ENCODE measurements at regions not wholly inside any gene's neighbourhood (a gene's known extent, or its start where the extent isn't known, plus 50 kb on each side); places are given as distances from the start of the nearest gene placed in this dataset.
"Not testable (repeated sequence)": the region's sequence is repeated elsewhere in the genome, so short reads cannot be mapped to it uniquely, and the experiment has no call there.

- Mint-ChIP-seq H3K4me1 (ENCODE audit: low read depth) (no peaks in the 10 kb centered on the region), H3K27me3 (peaks cover 8% of the 10 kb centered on the region), H3K27ac (no peak overlapping the region), H3K4me3 (no peak overlapping the region), H3K36me3 (ENCODE audit: low read depth) (no peaks in the 10 kb centered on the region), H3K9me3 (no peaks in the 10 kb centered on the region)
Observed at GRCh38 chr13:72620874-72621273, 106.6 kb downstream of the MZT1 start.

DNA sequence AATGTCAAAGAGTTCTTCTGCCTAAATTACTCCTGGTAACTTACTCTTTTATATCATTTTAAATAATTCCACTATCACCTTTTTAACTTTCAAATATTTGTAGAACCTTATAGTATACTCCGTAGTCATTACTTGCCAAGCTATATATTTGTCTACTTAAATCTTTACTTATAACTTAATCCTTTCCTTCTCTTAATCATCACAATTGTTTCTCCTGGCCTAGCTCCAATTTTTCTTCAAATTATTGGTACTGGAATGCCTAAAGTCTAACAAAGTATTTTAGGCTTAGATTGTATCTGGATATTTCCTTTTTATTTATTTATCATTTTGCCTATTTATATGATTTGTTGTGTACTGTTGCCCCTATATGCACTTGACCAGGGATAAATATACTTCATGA is 109.5 kb downstream of the MZT1 start:
- Mint-ChIP-seq H3K9me3 (no peaks in the 10 kb centered on the region), H3K4me1 (ENCODE audit: low read depth) (no peaks in the 10 kb centered on the region), H3K36me3 (ENCODE audit: low read depth) (no peaks in the 10 kb centered on the region)

GRCh38 chr13:72617186-72617585 is 110.2 kb downstream of the MZT1 start:
- Mint-ChIP-seq H3K4me3 (no peak overlapping the region), H3K4me1 (ENCODE audit: low read depth) (no peaks in the 10 kb centered on the region), H3K36me3 (ENCODE audit: low read depth) (no peaks in the 10 kb centered on the region), H3K27ac (no peak overlapping the region), H3K27me3 (no peaks in the 10 kb centered on the region), H3K9me3 (no peaks in the 10 kb centered on the region)

More for the DNA sequence above, 109.5 kb downstream of the MZT1 start:
- Mint-ChIP-seq H3K27me3 (peaks cover under 1% of the 10 kb centered on the region), H3K27ac (no peak overlapping the region), H3K4me3 (no peak overlapping the region)

DNA sequence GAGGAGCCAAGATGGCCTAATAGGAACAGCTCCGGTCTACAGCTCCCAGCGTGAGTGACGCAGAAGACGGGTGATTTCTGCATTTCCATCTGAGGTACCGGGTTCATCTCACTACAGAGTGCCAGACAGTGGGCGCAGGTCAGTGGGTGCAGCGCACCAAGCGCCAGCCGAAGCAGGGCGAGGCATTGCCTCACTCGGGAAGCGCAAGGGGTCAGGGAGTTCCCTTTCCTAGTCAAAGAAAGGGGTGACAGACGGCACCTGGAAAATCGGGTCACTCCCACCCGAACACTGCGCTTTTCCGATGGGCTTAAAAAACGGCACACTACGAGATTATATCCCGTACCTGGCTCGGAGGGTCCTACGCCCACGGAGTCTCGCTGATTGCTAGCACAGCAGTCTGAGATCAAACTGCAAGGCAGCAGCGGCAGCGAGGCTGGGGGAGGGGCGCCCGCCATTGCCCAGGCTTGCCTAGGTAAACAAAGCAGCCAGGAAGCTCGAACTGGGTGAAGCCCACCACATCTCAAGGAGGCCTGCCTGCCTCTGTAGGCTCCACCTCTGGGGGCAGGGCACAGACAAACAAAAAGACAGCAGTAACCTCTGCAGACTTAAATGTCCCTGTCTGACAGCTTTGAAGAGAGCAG is 117.1 kb downstream of the MZT1 start:
- not testable (repeated sequence) for H3K27ac Mint-ChIP-seq; H3K9me3 Mint-ChIP-seq; H3K4me1 Mint-ChIP-seq (ENCODE audit: low read depth); H3K27me3 Mint-ChIP-seq; H3K36me3 Mint-ChIP-seq (ENCODE audit: low read depth); H3K4me3 Mint-ChIP-seq

GRCh38 chr13:72599178-72599743 is 128.2 kb downstream of the MZT1 start:
- H3K36me3 Mint-ChIP-seq (ENCODE audit: low read depth) = no peaks in the 10 kb centered on the region
- H3K9me3 Mint-ChIP-seq = no peaks in the 10 kb centered on the region
- no peaks in the 10 kb centered on the region for H3K4me1 Mint-ChIP-seq (ENCODE audit: low read depth)
- no peak overlapping the region for H3K27ac Mint-ChIP-seq
- H3K4me3 Mint-ChIP-seq = no peak overlapping the region
- peaks cover 3% of the 10 kb centered on the region for H3K27me3 Mint-ChIP-seq

DNA sequence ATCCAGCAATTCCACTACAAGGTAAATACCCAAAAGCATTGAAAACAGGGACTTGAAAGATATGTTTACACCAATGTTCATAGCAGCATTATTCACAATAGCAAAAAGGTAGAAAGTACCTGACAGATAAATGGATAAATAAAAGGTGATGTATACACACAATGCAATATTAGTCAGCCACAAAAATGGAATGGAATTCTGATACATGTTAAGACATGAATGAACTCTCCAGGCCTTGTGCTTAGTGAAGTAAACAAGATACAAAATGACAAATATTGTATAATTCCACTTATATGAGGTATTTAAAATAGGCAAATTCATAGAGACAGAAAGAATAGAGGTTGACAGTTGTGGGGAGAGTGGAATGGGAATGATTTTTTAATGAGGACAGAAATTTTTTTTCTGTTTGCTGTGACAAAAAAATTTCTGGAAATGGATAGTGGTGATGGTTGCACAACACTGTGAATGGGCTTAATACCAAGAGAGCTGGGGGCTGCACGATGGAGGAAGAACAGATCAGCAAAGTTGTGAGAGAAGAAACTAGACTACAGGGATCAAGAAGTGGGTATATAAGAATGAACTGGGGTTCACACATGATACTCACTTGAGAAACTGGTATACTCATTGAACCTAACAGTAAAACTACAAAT is 137.2 kb downstream of the MZT1 start:
- no peaks in the 10 kb centered on the region for H3K4me1 Mint-ChIP-seq (ENCODE audit: low read depth)
- no peak overlapping the region for H3K27ac Mint-ChIP-seq
- peaks cover 5% of the 10 kb centered on the region for H3K27me3 Mint-ChIP-seq
- peaks cover 9% of the 10 kb centered on the region for H3K9me3 Mint-ChIP-seq
- no peaks in the 10 kb centered on the region for H3K36me3 Mint-ChIP-seq (ENCODE audit: low read depth)
- H3K4me3 Mint-ChIP-seq = no peak overlapping the region

DNA sequence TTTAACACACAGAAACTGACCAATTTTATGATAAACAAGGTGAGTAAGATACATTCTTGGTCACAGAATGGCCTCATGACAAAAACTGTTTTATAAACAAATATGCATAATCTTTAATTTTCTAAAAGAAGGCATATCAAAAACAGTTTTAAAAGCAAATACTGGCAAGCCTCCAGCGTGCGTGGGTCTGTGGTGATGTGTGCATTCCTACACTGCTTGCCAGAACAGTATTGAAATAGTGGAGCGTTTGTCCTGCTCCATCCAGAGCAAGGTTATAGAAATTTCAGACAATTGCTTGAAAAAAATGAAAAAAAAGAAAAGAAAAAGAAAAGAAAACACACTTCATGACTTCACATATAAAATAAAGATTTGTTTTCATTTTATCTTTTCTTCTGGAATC is 140.9 kb downstream of the MZT1 start:
- H3K27me3 Mint-ChIP-seq = peaks cover 6% of the 10 kb centered on the region
- H3K4me1 Mint-ChIP-seq (ENCODE audit: low read depth) = no peaks in the 10 kb centered on the region
- H3K4me3 Mint-ChIP-seq = no peak overlapping the region
- H3K36me3 Mint-ChIP-seq (ENCODE audit: low read depth) = no peaks in the 10 kb centered on the region
- peaks cover 10% of the 10 kb centered on the region for H3K9me3 Mint-ChIP-seq
- H3K27ac Mint-ChIP-seq = no peak overlapping the region

DNA sequence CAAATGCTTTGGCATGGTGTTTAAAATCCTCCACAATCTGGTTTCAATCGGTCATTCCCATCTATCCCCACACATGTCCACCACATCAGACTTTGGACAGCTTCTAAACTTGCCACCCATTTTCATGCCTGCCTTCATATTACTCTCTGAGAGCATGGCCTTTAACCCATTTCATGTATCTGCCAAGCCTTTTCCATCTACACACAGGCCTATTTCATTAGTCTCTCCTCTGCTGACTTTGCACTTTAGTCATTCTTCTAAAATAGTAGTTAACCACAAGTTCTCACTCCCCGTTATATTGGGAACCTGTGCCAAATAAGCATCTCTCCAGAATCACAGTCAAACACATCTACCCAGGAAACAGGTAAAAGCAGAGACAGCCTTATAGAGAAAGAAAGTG is 142.2 kb downstream of the MZT1 start:
- no peak overlapping the region for H3K4me3 Mint-ChIP-seq
- no peaks in the 10 kb centered on the region for H3K36me3 Mint-ChIP-seq (ENCODE audit: low read depth)
- H3K9me3 Mint-ChIP-seq = peaks cover 6% of the 10 kb centered on the region
- no peaks in the 10 kb centered on the region for H3K4me1 Mint-ChIP-seq (ENCODE audit: low read depth)
- no peak overlapping the region for H3K27ac Mint-ChIP-seq
- peaks cover 6% of the 10 kb centered on the region for H3K27me3 Mint-ChIP-seq

GRCh38 chr13:72571191-72571590 is 156.2 kb downstream of the MZT1 start:
- Mint-ChIP-seq H3K9me3 (peaks cover 18% of the 10 kb centered on the region), H3K27me3 (no peaks in the 10 kb centered on the region), H3K4me3 (no peak overlapping the region), H3K36me3 (ENCODE audit: low read depth) (no peaks in the 10 kb centered on the region), H3K27ac (no peak overlapping the region), H3K4me1 (ENCODE audit: low read depth) (no peaks in the 10 kb centered on the region)

DNA sequence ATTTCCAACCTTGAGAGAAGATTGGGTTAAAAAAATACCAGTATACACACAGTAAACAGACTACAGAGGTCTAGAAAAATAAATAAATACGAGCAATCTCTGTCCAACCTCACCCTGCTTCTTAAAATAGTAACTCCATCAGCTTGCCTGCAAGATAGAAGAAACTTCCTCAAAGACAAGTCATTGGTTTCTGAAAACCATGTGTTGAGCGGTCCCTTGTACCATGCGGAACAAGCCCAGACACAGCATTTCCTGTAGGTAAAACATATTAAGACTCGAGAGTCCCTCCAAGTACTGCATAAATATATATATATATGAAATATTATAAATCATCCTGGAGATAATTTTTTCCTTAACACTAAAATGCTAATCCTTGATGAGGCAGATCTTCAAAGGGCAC is 157.4 kb downstream of the MZT1 start:
- Mint-ChIP-seq H3K4me1 (ENCODE audit: low read depth) (no peaks in the 10 kb centered on the region), H3K27me3 (no peaks in the 10 kb centered on the region), H3K4me3 (no peak overlapping the region), H3K9me3 (peaks cover 9% of the 10 kb centered on the region), H3K27ac (no peak overlapping the region), H3K36me3 (ENCODE audit: low read depth) (no peaks in the 10 kb centered on the region)

- H3K9me3 Mint-ChIP-seq = no peaks in the 10 kb centered on the region
- no peaks in the 10 kb centered on the region for H3K27me3 Mint-ChIP-seq
- no peak overlapping the region for H3K27ac Mint-ChIP-seq
- no peak overlapping the region for H3K4me3 Mint-ChIP-seq
- no peaks in the 10 kb centered on the region for H3K36me3 Mint-ChIP-seq (ENCODE audit: low read depth)
- H3K4me1 Mint-ChIP-seq (ENCODE audit: low read depth) = no peaks in the 10 kb centered on the region
Observed at GRCh38 chr13:72567566-72567965, 159.9 kb downstream of the MZT1 start.

DNA sequence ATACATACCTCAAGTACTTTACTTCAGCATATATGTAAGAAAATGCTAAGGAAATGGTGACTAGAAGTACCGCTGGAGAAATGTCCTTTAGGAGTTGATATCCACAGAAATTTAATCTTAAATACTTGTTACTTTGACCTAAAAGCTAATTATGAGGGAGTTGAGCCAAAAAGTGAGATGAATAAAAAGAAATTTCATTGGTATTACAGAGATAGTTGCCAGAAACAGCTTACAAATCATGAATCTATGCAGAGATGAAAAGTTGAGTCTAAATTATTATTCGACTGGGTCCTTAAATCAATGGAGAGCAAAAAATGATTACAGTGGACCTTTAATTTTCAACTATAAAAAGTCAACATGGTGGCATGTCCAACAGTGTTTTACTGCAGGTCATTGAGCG is 160.9 kb downstream of the MZT1 start:
- Mint-ChIP-seq H3K4me1 (ENCODE audit: low read depth) (no peaks in the 10 kb centered on the region), H3K36me3 (ENCODE audit: low read depth) (no peaks in the 10 kb centered on the region), H3K4me3 (no peak overlapping the region), H3K27me3 (no peaks in the 10 kb centered on the region), H3K27ac (no peak overlapping the region), H3K9me3 (no peaks in the 10 kb centered on the region)

- no peaks in the 10 kb centered on the region for H3K36me3 Mint-ChIP-seq (ENCODE audit: low read depth)
- no peaks in the 10 kb centered on the region for H3K9me3 Mint-ChIP-seq
- no peaks in the 10 kb centered on the region for H3K4me1 Mint-ChIP-seq (ENCODE audit: low read depth)
- no peak overlapping the region for H3K4me3 Mint-ChIP-seq
- H3K27ac Mint-ChIP-seq = no peak overlapping the region
- no peaks in the 10 kb centered on the region for H3K27me3 Mint-ChIP-seq
Observed at GRCh38 chr13:72565893-72566292, 161.5 kb downstream of the MZT1 start.

- Mint-ChIP-seq H3K27ac (no peak overlapping the region), H3K36me3 (ENCODE audit: low read depth) (no peaks in the 10 kb centered on the region), H3K4me3 (no peak overlapping the region), H3K27me3 (no peaks in the 10 kb centered on the region), H3K4me1 (ENCODE audit: low read depth) (no peaks in the 10 kb centered on the region), H3K9me3 (no peaks in the 10 kb centered on the region)
Observed at GRCh38 chr13:72562686-72563085, 164.7 kb downstream of the MZT1 start.

GRCh38 chr13:72561791-72562190 is 165.6 kb downstream of the MZT1 start:
- no peak overlapping the region for H3K27ac Mint-ChIP-seq
- no peaks in the 10 kb centered on the region for H3K27me3 Mint-ChIP-seq
- H3K36me3 Mint-ChIP-seq (ENCODE audit: low read depth) = no peaks in the 10 kb centered on the region
- H3K9me3 Mint-ChIP-seq = no peaks in the 10 kb centered on the region
- no peaks in the 10 kb centered on the region for H3K4me1 Mint-ChIP-seq (ENCODE audit: low read depth)
- H3K4me3 Mint-ChIP-seq = no peak overlapping the region

GRCh38 chr13:72559716-72560115 is 167.7 kb downstream of the MZT1 start:
- no peaks in the 10 kb centered on the region for H3K9me3 Mint-ChIP-seq
- H3K4me1 Mint-ChIP-seq (ENCODE audit: low read depth) = no peaks in the 10 kb centered on the region
- H3K4me3 Mint-ChIP-seq = no peak overlapping the region
- H3K27me3 Mint-ChIP-seq = no peaks in the 10 kb centered on the region
- no peaks in the 10 kb centered on the region for H3K36me3 Mint-ChIP-seq (ENCODE audit: low read depth)
- no peak overlapping the region for H3K27ac Mint-ChIP-seq

Data from stimulated activated naive CD8-positive, alpha-beta T cell treated with anti-CD3 and anti-CD28 coated beads, Interleukin-15, Interleukin-2, amounts not matched to agents 100 ng/mL and 50 ng/mL, for 24 hours (primary cell).